Fibroblast of mammary gland (primary cell): ENCODE measurements at regions not wholly inside any gene's neighbourhood (a gene's known extent, or its start where the extent isn't known, plus 50 kb on each side); places are given as distances from the start of the nearest gene placed in this dataset.

Experiments used
- DNase-seq: peaks from one replicate; pipeline ENCODE4 v3.0.0-alpha.2; 2010; ENCODE audit warnings: low read depth
- H3K4me3 ChIP-seq: 2 replicates; pipeline ENCODE4 v1.5.1; 2011; ENCODE audit warnings: low read depth, mild to moderate bottlenecking, low read length, moderate library complexity; ENCODE audit not compliant: control insufficient read depth
- CTCF ChIP-seq: conservative IDR thresholded peaks from 2 replicates; pipeline ENCODE4 v1.5.1; 2011; ENCODE audit warnings: low read depth, low read length, inconsistent platforms; ENCODE audit not compliant: control insufficient read depth, insufficient read depth

GRCh38 chrX:150165776-150166610 lies 197.1 kb upstream of the MAMLD1 start:
- H3K4me3 ChIP-seq, result no peak overlapping the region
- TF ChIP-seq CTCF, result no peak
- DNase-seq, result no peak

- no peak for TF ChIP-seq CTCF
- DNase-seq, result no peak
Observed at GRCh38 chrX:150167482-150168324, 195.4 kb upstream of the MAMLD1 start.

GRCh38 chrX:150182161-150182560 lies 181.0 kb upstream of the MAMLD1 start:
- no peak overlapping the region for H3K4me3 ChIP-seq
- peak; percentile 25 for DNase-seq
- TF ChIP-seq CTCF, result no peak

More at GRCh38 chrX:150167482-150168324, 195.4 kb upstream of the MAMLD1 start:
- H3K4me3 ChIP-seq, result no peak overlapping the region

- H3K4me3 ChIP-seq, result no peak overlapping the region
- DNase-seq, result no peak
- no peak for TF ChIP-seq CTCF
Observed at GRCh38 chrX:150184491-150184890, 178.6 kb upstream of the MAMLD1 start.

- no peak for DNase-seq
- no peak for TF ChIP-seq CTCF
- H3K4me3 ChIP-seq, result no peak overlapping the region
Observed at GRCh38 chrX:150185766-150186165, 177.4 kb upstream of the MAMLD1 start.

GRCh38 chrX:150192816-150193215 lies 170.3 kb upstream of the MAMLD1 start:
- H3K4me3 ChIP-seq, result no peak overlapping the region
- TF ChIP-seq CTCF, result no peak
- peak; percentile 63 for DNase-seq
